ENCODE measurements at regions not wholly inside any gene's neighbourhood (a gene's known extent, or its start where the extent isn't known, plus 50 kb on each side); places are given as distances from the start of the nearest gene placed in this dataset.

DNA sequence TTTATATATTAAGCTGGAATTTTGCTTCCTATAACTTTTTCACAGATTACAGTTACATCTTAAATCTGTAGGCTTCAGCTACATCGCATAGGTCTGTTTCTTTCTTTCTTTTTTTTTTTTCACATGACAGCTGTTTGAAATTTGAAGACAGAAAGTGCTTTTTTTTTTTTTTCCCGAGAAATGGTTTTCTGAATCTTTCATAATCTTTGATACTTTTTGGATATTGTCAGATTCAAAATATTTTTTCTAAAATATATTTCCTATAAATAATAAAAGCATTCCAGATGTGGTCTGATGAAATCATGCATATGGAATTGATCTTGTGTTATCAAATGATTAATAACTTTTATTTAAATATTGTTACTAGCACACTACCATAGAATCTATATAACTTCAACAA is 212.2 kb downstream of the TAF11L14 start:
- Histone ChIP-seq H2AK5ac (ENCODE audit: insufficient read length, low read length) (no peak overlapping the region), H3K14ac (ENCODE audit: insufficient read depth, low read length) (no peak overlapping the region), H3K9ac (ENCODE audit: extremely low read depth, insufficient read length, low read length) (no peak overlapping the region), H2BK20ac (ENCODE audit: low read depth, low read length, poor library complexity, severe bottlenecking) (no peak overlapping the region), H3K27ac (ENCODE audit: insufficient read length, low read depth, low read length) (no peak overlapping the region), H3K23ac (ENCODE audit: insufficient read length, low read depth, low read length) (no peak overlapping the region), H4K20me1 (ENCODE audit: control insufficient read depth, insufficient read depth, insufficient read length) (no peaks in the 10 kb centered on the region), H3K4me1 (ENCODE audit: insufficient read depth, low read length) (no peaks in the 10 kb centered on the region), H3T11ph (ENCODE audit: low read length) (no peak overlapping the region), H3K4ac (ENCODE audit: low read depth, low read length) (no peak overlapping the region), H2BK5ac (ENCODE audit: insufficient read length, low read length) (no peak overlapping the region), H2BK12ac (ENCODE audit: insufficient read length, low read depth, low read length) (no peak overlapping the region), H2AFZ (ENCODE audit: low read length) (no peak overlapping the region), H3K23me2 (ENCODE audit: insufficient read length, low read depth, low read length, poor library complexity, severe bottlenecking) (no peaks in the 10 kb centered on the region), H3K79me2 (ENCODE audit: insufficient read depth, low read length) (no peaks in the 10 kb centered on the region), H3K18ac (ENCODE audit: insufficient read length, low read depth, low read length) (no peak overlapping the region), H4K8ac (replicated peaks; ENCODE audit: insufficient read length, low read depth, low read length) (no peak overlapping the region), H4K91ac (ENCODE audit: insufficient read length, low read depth, low read length) (no peak overlapping the region), H3K56ac (ENCODE audit: insufficient read length, low read depth, low read length) (no peak overlapping the region), H3K27me3 (ENCODE audit: insufficient read depth, low read length) (no peaks in the 10 kb centered on the region), H3K4me2 (ENCODE audit: insufficient read depth, insufficient read length, low read length) (no peak overlapping the region), H3K79me1 (ENCODE audit: insufficient read depth, low read depth, low read length, poor library complexity, severe bottlenecking) (no peaks in the 10 kb centered on the region), H2BK15ac (ENCODE audit: low read depth, low read length) (no peak overlapping the region), H4K5ac (ENCODE audit: insufficient read length, low read depth, low read length) (no peak overlapping the region), H2BK120ac (ENCODE audit: low read depth, low read length, poor library complexity, severe bottlenecking) (no peak overlapping the region), H3K9me3 (ENCODE audit: control insufficient read depth, low read depth, low read length) (no peaks in the 10 kb centered on the region)
- TF ChIP-seq, protein P1, sequence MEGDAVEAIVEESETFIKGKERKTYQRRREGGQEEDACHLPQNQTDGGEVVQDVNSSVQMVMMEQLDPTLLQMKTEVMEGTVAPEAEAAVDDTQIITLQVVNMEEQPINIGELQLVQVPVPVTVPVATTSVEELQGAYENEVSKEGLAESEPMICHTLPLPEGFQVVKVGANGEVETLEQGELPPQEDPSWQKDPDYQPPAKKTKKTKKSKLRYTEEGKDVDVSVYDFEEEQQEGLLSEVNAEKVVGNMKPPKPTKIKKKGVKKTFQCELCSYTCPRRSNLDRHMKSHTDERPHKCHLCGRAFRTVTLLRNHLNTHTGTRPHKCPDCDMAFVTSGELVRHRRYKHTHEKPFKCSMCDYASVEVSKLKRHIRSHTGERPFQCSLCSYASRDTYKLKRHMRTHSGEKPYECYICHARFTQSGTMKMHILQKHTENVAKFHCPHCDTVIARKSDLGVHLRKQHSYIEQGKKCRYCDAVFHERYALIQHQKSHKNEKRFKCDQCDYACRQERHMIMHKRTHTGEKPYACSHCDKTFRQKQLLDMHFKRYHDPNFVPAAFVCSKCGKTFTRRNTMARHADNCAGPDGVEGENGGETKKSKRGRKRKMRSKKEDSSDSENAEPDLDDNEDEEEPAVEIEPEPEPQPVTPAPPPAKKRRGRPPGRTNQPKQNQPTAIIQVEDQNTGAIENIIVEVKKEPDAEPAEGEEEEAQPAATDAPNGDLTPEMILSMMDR (conservative IDR thresholded peaks at IDR 0.05): no peak
- Mint-ChIP-seq H3K27me3 (ENCODE audit: low read depth) (no peaks in the 10 kb centered on the region; the same call in none of the 2 replicates), H3K9me3 (peaks cover 0 to 6% of the 10 kb centered on the region in 2 experiments; a peak in 1 of 5 replicates), H3K36me3 (ENCODE audit: insufficient read depth in 1 of 3, low read depth in 3 of 3) (peaks cover 0 to 2% (median 0%) of the 10 kb centered on the region in 3 experiments; a peak in 1 of 7 replicates), H3K27ac (no peak overlapping the region), H3K4me3 (no peak overlapping the region), H3K4me1 (peaks cover 0 to 4% of the 10 kb centered on the region in 2 experiments; a peak in 1 of 4 replicates)
- no peak for DNase-seq
- WGBS (ENCODE audit: extremely low coverage, insufficient read length, low lambda C conversion rate): no CpG with 5 or more reads among the region's 2 CpGs

All from H9 (cell line).